GM19395 (cell line): ENCODE measurements at regions not wholly inside any gene's neighbourhood (a gene's known extent, or its start where the extent isn't known, plus 50 kb on each side); places are given as distances from the start of the nearest gene placed in this dataset.

Experiments
- ATAC-seq: cut with Tn5 transposase; IDR thresholded peaks from one replicate; pipeline ENCODE4 v1.9.1; 2021; ENCODE audit warnings: mild to moderate bottlenecking, moderate library complexity; ENCODE audit not compliant: unreplicated experiment

DNA sequence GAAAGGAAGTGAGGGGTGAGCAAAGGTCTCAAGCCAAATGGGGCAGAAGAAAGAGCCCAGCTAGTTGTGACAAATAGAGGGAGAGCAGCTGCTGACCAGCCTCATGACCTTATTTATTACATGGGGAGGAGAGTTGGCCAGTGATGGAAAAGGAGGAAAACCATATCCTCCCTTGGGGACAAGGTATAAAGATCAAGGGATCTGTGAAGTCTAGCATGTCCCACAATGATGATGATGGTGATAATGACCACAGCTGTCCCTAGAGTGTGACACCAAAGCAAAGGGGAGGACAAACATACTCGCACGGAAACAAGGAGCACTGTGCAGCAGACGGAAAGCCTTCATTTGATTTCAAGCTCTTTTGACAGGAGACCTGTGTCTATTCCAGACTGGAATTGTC, 190.4 kb upstream of the MCHR2 start:
- ATAC-seq: no peak

DNA sequence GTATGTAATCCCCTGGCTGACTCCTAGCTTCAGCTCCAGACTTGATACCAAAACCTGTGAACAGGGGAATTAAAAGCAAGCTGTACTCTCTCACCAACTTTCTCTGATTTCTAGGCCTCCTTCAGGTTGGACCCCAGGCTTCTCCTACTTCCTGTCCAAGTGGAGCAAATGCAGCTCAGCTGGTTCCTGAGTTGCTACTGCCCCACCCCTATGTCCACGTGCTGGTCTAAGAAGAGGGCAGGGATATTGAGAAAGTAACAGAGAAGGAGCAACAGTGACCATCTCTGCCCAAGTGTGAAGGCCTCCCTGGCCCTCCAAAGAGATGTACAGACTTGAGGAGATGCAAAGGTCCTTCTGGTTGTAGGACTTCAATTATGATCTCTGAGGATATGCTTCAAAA, 188.3 kb upstream of the MCHR2 start:
- no peak for ATAC-seq

DNA sequence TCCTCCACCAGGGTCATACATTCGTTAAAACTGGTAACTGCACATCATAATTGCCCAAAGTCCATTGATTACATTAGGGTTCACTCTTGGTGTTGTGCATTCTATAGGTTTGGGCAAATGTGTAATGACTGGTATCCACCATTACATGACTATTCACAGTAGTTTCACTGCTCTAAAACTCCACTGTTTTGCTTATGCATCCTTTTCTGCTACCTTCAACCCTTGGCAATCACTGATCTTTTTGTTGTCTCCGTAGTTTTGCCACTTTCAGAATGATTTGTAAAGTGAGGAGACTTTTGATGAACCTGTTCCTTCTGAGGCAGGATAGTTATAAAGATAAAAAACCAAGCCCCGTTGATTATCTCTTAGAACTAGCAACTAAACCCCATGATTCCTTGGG, 187.3 kb upstream of the MCHR2 start:
- ATAC-seq: no peak

DNA sequence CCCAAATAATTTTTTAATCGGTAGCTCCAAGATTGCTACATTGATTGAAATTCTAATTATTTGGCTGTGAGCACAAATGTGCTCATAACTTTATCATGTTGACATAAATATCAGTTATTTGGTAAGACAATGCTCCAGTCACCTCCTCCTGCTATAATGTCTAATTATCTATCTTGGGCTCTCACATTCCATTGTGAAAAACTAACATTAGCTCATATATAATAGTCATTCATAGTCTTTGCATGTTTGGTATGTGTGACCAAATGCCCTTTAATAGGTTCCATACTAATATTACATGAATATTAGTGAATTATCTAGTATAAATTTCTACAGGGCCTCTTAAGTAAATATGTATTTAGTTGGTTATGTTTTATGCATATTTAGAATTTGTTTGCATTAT, 185.6 kb upstream of the MCHR2 start:
- ATAC-seq: no peak

DNA sequence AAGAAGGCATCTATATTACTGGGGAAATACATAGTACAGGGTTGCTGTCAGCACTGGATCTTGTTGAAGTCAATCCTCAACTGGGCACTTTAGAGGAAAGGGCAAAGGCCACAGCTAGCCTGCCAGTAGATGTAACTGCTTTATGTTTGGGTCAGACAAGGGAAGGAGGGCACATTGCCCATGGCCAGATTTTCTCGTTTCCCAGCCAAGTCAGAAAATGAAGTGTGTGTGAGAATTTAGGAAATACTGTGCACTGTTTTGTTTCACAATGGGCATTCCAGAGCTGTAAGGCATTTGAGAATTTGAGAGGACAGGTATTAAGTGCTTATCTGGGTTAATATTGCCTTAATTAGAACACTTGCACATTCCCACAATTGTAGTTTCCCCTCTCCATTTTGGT, 183.9 kb upstream of the MCHR2 start:
- ATAC-seq: no peak

DNA sequence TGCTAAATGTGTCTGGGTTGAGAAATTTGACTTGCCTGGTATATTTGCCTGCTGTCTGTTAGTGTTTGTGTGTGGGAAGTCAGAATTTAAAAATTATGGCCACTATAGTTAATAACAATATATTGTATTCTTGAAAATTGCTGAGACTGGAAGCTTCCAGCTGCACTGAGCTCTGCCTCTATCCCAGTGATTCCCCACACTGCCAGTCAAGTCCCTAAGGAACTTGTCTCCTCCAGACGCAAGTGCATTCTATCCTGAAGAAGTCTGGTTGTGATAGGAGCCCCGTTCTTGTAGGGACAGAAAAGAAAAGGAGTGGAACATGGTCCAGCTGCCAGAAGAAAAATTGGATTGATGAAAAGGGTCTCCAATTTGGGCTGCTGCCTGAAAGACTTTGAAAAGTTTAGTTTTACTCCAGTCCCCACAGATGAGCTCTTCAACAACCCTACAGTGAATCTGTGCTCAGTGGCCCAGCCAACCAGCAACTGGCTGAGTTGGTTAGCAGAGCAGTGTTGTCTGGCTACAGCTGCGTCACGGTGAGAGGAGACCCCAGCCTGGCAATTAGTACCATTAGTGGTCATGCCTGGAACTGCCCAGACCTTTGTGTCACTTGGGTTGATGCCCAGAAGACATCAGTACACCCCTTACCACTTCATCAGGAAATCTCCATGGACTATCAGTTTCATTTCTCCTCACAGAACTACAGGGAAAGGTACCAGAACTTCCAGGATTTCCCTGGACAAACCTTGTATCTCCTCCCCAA, 183.1 kb upstream of the MCHR2 start:
- ATAC-seq: no peak

DNA sequence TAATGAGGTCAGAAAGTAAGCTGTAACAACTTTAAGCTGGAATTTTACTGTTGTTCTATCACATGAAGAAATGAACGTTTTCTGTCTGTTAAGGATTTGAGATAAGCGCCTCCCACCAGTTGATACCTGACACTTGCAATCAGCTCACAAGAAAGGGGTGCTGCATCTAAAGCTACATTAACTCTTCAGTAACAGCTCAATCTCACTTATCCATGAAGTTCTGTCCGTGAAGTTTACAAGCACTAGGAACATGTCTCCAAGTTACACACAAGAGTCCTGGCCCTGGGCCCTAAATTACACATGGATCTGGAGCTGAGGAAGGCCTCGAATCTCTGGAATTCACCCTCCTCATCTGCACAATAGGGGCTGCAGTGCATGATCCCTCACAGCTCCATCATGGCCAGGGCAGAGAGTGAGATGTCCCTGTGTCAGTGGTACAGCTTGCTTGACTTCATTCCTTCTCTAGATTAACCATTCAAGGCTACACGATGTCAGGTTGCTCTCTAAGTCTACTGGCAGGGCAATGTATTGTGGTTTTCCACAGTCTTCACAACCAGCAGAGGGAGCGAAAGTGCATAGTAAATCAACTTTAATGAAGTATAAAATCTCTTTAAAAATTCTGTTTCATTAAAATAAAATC, 182.4 kb upstream of the MCHR2 start:
- no peak for ATAC-seq

DNA sequence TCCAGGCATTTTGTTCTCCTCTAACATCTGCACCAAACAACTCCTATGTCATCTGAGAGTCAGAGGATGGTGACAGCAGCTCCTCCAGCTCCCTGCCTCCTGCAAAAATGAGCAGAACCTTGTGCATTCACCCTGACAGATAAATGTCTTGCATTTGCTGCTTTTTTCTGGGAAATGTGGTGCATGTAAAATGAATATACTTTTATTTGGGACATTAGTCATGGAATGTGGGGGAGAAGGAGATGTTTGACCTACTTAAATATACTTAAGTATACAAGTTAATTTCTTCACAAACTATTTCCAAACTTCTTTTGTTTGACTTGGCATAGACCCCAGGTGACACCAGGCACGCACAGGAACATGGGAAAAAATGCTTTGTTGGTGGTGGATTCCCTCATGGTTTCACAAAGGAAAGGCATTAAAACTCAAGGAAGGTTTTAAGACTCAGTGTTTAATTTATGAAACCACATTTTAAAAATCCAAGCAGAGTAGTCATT, 181.8 kb upstream of the MCHR2 start:
- ATAC-seq: no peak

DNA sequence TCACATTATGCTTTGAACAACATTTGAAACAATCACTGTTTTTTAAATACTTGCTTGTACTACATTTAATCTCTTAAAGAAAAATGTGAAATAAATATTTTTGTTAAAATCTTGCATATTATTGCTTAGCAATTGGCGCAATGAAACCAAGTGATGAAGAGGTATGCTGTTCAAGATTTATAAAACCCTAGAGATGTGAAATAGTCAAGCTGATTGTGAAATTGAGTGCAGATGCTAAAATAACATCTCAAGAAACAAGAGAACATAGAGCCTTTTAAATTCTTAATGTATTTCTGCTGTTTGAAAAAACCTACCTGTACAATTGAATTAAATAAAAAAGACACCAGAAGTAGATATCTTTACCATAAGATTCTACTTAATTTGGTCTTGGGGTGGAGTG, 179.2 kb upstream of the MCHR2 start:
- no peak for ATAC-seq

DNA sequence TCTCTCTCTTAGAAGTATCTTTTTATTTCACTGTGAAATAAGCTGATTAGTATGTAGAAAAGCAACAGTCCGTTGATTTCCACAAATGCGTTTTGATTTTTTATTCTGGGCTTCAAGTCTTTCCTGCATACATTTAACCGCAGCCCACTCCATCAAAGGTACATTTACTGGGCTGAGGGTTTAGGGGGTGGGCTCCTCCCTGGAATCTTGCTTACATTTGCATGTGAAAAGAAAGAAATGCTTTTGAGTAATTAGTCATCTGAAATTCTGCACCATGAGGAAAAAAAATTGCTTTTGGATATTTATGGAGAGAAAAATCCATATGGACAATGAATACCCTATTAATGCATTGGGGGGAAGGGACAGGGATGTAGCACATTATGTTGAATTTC, 178.3 kb upstream of the MCHR2 start:
- no peak for ATAC-seq

DNA sequence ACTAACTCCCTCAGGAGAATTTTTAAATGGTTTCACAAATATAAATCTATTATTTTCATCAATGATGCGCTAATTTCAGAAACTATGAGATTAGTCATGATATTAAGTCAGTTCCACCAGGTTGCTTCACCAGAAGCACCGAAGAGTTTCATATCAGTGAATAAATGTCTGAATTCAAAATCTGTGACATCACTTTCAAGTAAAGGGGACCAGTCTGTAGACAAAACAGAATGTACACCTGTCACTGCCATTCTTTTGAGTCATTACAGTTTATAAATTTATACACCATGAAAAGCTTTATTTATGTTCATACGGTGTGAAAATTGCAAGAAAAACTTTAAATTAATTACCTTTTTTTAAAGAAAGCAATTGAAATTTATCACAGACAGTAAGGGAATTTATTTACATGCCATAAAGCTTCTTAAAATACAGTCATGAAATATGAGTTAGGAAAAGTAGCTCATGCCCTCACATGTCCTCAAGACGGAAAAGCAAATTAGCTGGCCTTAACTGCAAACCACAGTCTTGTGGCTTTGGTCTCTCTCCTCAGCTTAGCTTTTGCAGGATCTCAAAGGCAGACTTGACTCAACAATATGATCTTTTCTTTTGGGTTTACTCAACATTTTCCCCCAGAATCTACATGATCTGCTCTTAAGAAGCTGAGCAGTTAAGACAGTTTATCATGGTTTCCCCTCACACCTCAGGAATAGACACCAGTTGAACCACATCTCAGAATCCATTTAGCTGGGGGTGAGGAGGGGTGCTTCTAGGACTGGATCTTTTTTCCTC, 177.7 kb upstream of the MCHR2 start:
- peak; percentile 92 for ATAC-seq

DNA sequence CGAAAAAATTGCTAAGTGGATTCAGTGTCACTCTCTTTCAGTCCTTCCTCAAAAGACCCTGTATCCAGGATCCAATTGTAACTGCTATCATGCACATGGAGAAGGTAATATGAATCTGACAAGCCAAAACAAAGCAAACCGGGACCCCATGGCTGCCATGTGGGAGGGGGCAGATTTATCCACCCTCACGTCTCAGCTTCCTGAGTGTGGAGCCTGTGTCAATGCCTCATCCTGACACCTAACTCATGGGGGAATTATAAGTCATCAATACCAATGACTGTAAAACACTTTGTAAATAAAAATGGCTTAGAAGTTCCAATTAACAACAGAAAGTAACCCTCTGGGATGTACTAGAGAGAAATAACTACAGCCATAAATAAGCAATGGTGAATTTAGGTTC, 174.1 kb upstream of the MCHR2 start:
- no peak for ATAC-seq

DNA sequence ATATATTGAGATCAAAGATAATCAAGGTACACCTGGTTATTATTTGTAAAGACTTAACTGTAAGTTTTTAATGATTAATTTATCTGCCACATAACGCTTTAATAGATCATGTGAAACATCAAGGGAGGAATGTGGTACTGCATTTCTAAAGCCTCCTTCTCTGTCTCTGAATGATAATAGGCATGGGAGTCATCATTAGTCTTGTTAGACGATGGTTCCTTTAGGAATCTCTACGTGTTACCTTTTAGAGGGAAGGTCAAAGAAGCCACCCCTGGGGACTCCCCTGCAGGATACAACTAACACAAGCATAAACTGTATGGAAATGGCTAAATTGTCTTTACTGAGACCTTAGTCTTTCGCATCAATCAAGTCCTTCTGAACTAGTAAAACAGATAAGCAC, 173.6 kb upstream of the MCHR2 start:
- no peak for ATAC-seq

DNA sequence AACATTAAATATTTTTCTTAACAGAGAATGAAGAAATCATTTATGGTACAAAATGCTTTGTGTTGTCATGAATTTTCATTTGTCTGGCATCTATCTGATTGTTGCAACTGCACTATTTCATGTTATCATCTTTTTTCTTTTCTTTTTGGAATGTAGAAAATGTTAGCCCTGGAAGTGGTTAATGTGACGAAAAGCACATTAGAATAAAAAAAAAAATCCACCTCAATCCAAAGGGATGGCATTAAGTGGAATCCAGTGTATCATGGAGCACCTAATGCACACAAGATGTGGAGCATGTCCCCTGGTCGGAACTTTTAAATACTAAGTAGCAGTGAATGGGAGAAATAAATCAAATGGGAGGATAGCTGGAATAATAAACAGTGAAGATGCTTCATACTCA, 172.9 kb upstream of the MCHR2 start:
- no peak for ATAC-seq

DNA sequence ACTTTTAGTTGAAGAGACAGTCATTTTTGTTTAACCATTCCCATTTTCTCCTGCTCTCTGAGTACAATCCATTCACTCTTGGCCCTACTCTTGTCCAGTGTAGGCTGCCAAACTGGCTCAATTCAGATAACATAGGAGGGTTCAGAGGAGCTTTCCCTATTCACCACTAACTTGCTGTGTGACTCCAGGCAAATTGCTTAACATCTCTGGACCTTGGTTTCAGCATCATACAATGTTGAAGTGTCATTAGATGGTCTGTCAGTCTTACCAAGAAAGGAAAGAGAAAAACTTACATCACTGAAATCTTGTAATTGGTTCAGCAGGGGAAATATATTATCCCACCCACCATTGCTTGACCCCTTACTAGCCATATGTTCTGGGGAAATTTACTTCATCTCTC, 171.4 kb upstream of the MCHR2 start:
- no peak for ATAC-seq

DNA sequence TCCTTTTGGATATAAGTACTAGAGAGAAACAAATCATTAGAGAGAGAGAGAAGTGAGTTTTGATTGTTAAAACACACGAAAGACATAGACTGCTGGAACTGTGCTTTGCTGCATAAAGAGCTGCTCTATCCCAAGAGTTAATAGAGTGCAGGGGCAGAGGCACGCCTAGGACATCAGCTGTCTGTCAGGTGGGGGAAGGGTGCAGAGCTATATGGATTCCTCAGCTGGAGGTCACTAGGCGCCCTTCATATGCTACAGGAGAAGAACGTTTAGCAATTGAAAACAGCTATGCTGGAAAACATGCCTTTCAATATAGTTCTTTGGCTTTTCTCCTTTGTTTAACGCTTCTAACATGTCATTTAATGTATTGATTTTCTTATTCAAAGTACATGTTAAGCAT, 169.0 kb upstream of the MCHR2 start:
- no peak for ATAC-seq

DNA sequence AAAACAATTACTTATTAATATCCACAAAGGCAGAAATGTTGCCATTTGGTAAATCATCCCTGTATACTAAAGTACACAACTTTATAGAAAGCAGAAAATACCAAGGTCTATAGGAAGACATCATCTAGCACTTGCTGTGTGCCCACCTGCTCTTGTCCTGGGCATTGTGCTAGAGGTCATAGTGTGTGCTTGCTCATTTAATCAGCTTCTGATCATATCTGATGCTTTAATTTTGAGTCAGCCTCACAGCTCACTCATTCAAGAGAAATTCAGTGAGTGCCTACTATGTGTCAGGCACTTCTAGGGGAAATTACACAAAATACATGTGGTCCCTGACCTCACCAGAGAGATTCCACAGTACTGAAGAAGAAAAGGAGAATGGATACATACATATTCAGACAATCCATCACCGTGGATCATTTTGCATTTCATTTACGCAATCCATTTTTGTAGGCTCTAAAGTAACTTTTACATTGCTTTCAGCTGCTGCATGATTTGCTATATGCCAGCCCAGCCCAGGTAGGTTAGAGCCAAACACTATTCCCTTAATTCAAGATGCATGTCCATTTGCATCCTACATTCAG, 167.9 kb upstream of the MCHR2 start:
- no peak for ATAC-seq

DNA sequence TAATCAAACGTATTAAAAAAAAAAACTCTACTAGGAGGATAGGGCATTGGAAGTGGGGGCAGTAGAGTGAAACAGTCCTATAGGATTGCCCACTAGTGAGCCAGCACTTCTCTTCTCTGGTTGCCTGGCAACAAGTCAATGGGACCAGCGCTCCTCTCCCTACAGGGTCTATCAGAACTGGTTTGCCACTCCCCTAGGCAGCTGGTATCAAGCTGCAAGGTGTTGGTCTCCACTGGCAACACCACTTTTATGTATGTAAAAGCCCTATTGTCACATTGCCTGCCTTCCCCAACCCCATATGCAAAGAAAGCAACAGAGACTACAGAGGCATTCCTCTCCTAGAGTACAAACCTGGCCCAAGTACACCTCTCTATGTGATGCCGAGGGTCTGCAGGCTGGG, 166.9 kb upstream of the MCHR2 start:
- no peak for ATAC-seq

DNA sequence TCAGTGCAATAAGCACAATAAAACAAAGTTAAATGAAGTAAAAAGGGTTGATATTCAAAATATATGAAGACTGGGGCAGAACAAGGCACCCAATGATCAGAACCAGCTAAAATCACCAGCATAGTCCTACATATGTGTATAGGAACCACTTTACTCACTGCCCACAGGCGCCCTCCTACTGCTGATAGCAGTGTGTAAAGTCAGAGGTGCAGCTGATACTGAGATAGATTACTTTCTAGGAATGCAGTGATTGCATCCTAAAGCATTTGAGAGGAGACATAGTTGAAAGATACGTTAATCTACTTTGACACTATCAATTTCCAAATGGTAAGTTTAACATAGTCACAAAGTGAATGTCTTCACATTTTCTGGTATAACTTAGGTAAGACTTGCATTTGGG, 161.1 kb upstream of the MCHR2 start:
- no peak for ATAC-seq

DNA sequence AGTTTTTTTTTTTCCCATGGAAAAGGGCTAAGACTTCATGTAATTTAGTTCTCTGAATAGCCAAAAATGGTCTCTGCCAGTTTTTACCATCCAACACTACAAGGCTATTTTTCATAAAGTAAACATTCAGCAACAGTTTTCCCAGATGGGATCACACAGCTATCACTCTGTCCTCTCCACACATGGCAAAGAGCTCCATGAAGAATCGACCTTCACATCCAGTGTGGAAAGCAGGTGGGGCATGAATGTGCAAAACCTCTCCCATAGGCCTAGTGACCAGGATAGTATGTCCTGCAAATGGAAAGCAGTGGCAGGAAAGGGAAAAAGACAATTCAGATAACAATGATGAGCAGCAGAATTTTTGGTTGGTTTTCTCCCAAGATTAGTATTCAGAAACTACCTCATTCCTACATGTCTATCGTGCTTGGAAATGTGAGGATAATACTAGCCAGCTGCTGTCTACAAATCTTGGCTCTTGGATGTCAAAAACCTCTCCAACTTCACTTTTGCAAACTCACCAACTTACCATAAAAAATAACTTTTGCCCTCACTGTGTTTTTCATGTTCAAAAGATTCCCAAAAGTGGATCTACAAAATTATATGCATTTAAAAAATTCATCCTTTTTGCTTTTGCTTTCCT, 159.7 kb upstream of the MCHR2 start:
- no peak for ATAC-seq

DNA sequence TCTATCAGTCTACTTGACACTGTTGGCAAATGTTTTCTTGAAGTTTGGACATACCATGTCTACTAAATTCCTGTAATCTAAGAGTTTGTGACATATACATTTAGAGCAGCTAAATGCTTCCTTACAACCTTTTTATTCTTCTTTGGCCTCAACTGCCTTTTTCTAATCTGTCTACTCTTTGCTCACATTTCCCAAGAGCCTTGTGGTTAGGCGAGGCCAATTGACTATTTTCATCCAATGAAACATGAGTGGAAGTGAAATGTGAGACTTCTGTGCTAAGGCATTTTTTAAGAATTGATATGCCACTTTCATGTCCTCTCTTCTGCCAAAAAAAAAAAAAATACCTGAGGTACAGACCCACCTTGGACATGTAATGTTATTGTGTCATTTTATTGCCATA, 158.2 kb upstream of the MCHR2 start:
- ATAC-seq: no peak
